ENCODE measurements at regions not wholly inside any gene's neighbourhood (a gene's known extent, or its start where the extent isn't known, plus 50 kb on each side); places are given as distances from the start of the nearest gene placed in this dataset.
"Not testable (repeated sequence)": the region's sequence is repeated elsewhere in the genome, so short reads cannot be mapped to it uniquely, and the experiment has no call there.

- no peak for TF ChIP-seq CTCF (IDR thresholded peaks at IDR 0.05)
- Histone ChIP-seq H3K9me3 (no peaks in the 10 kb centered on the region), H3K27me3 (no peaks in the 10 kb centered on the region), H3K27ac (no peak overlapping the region), H3K4me3 (no peak overlapping the region), H3K36me3 (no peaks in the 10 kb centered on the region), H3K4me1 (no peaks in the 10 kb centered on the region)
- intact Hi-C loops (cut with DNase I), result no loop called here
- DNase-seq (no peak), ATAC-seq (no peak)
These were observed 95.9 kb upstream of the PRR23C start for GRCh38 chr3:139140553-139140952.

DNA sequence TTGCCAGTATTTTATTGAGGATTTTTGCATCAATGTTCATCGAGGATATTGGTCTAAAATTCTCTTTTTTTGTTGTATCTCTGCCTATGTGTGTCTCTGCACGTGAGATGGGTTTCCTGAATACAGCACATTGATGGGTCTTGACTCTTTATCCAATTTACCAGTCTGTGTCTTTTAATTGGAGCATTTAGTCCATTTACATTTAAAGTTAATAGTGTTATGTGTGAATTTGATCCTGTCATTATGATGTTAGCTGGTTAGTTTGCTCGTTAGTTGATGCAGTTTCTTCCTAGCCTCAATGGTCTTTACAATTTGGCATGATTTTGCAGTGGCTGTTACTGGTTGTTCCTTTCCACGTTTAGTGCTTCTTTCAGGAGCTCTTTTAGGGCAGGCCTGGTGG, 101.3 kb upstream of the PRR23C start:
- 67 to 68% methylated on average over 4 of the region's 4 CpGs for WGBS, 2 donors

DNA sequence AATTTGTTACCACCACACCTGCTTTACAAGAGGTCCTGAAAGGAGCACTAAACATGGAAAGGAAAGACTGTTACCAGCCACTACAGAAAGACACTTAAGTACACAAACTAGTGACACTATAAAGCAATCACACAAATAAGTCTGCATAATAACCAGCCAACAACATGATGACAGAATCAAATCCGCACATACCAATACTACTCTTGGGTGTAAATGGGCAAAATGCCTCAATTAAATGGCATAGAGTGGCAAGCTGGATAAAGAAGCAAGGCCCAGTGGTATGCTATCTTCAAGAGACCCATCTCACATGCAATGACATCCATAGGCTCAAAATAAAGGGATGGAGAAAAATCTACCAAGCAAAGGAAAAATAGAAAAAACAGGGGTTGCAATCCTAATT, 106.8 kb upstream of the PRR23C start:
- TF ChIP-seq CTCF (IDR thresholded peaks at IDR 0.05), result no peak
- Histone ChIP-seq H3K4me3 (no peak overlapping the region), H3K27ac (no peak overlapping the region), H3K4me1 (no peaks in the 10 kb centered on the region), H3K36me3 (no peaks in the 10 kb centered on the region), H3K27me3 (no peaks in the 10 kb centered on the region), H3K9me3 (peaks cover 0 to 14% (median 0%) of the 10 kb centered on the region in 11 donors)
- no peak for ATAC-seq
- DNase-seq, result no peak
- intact Hi-C loops (cut with DNase I), result no loop called here
- WGBS, 2 donors, result 79 to 88% methylated on average over 1 of the region's 1 CpG

More for the DNA sequence above, 101.3 kb upstream of the PRR23C start:
- H3K36me3 ChIP-seq; H3K27me3 ChIP-seq; H3K9me3 ChIP-seq; ATAC-seq; intact Hi-C loops (cut with DNase I); H3K27ac ChIP-seq; DNase-seq; H3K4me3 ChIP-seq; H3K4me1 ChIP-seq: not testable (repeated sequence)

GRCh38 chr3:139153434-139153833, 108.7 kb upstream of the PRR23C start:
- H3K4me1 ChIP-seq; H3K4me3 ChIP-seq; H3K36me3 ChIP-seq; ATAC-seq; intact Hi-C loops (cut with DNase I); DNase-seq; H3K27ac ChIP-seq; H3K27me3 ChIP-seq: not testable (repeated sequence)
- H3K9me3 ChIP-seq, result peaks cover 0 to 14% (median 0%) of the 10 kb centered on the region in 11 donors

GRCh38 chr3:139157161-139157932, 112.7 kb upstream of the PRR23C start:
- DNase-seq, result no peak
- no peak for TF ChIP-seq CTCF (IDR thresholded peaks at IDR 0.05)
- Histone ChIP-seq H3K9me3 (peaks cover 0 to 1% (median 0%) of the 10 kb centered on the region in 11 donors), H3K36me3 (no peaks in the 10 kb centered on the region), H3K4me3 (no peak overlapping the region), H3K27me3 (peaks cover 0 to 4% (median 0%) of the 10 kb centered on the region in 7 donors), H3K27ac (no peak overlapping the region), H3K4me1 (no peaks in the 10 kb centered on the region)
- intact Hi-C loops (cut with DNase I), result no loop called here
- ATAC-seq, result no peak
- WGBS, 2 donors, result 71% methylated on average over 10 of the region's 10 CpGs
